ENCODE measurements at regions not wholly inside any gene's neighbourhood (a gene's known extent, or its start where the extent isn't known, plus 50 kb on each side); places are given as distances from the start of the nearest gene placed in this dataset.

- ChIA-PET CTCF (no interaction called here), POLR2A (no interaction called here)
- H3K9me3 Mint-ChIP-seq = peaks cover 90% of the 10 kb centered on the region
- H3K27me3 Mint-ChIP-seq = no peaks in the 10 kb centered on the region
- no peak overlapping the region for H3K27ac Mint-ChIP-seq
- ATAC-seq (no peak), DNase-seq (no peak)
- intact Hi-C loops (cut with micrococcal nuclease) = no loop called here
- TF ChIP-seq CTCF (IDR thresholded peaks at IDR 0.05) = no peak
- H3K4me1 Mint-ChIP-seq (ENCODE audit: low read depth) = no peaks in the 10 kb centered on the region
- H3K4me3 Mint-ChIP-seq = no peak overlapping the region
- H3K36me3 Mint-ChIP-seq (ENCODE audit: low read depth) = peaks cover 46% of the 10 kb centered on the region
Measured at GRCh38 chr19:27772059-27772458, 1440.9 kb downstream of the UQCRFS1 start.

GRCh38 chr19:27770095-27770494 is 1442.9 kb downstream of the UQCRFS1 start:
- no peak for TF ChIP-seq CTCF (IDR thresholded peaks at IDR 0.05)
- intact Hi-C loops (cut with micrococcal nuclease) = no loop called here
- Mint-ChIP-seq H3K4me1 (ENCODE audit: low read depth) (no peaks in the 10 kb centered on the region), H3K36me3 (ENCODE audit: low read depth) (peaks cover 31% of the 10 kb centered on the region), H3K4me3 (no peak overlapping the region), H3K9me3 (peaks cover 95% of the 10 kb centered on the region), H3K27ac (no peak overlapping the region), H3K27me3 (no peaks in the 10 kb centered on the region)
- no peak for ATAC-seq
- POLR2A ChIA-PET = no interaction called here
- DNase-seq = no peak
- CTCF ChIA-PET = no interaction called here

- Mint-ChIP-seq H3K4me1 (ENCODE audit: low read depth) (no peaks in the 10 kb centered on the region), H3K4me3 (no peak overlapping the region), H3K27me3 (no peaks in the 10 kb centered on the region), H3K36me3 (ENCODE audit: low read depth) (peaks cover 7% of the 10 kb centered on the region), H3K27ac (no peak overlapping the region), H3K9me3 (peaks cover 91% of the 10 kb centered on the region)
- TF ChIP-seq CTCF (IDR thresholded peaks at IDR 0.05) = no peak
- intact Hi-C loops (cut with micrococcal nuclease) = no loop called here
- ATAC-seq = no peak
- POLR2A ChIA-PET = no interaction called here
- CTCF ChIA-PET = no interaction called here
- no peak for DNase-seq
Measured at GRCh38 chr19:27767234-27767633, 1445.7 kb downstream of the UQCRFS1 start.

GRCh38 chr19:27765912-27766725 is 1446.8 kb downstream of the UQCRFS1 start:
- no peak for TF ChIP-seq CTCF (IDR thresholded peaks at IDR 0.05)
- intact Hi-C loops (cut with micrococcal nuclease) = no loop called here
- Mint-ChIP-seq H3K27ac (no peak overlapping the region), H3K9me3 (peaks cover 89% of the 10 kb centered on the region), H3K36me3 (ENCODE audit: low read depth) (peaks cover 6% of the 10 kb centered on the region), H3K27me3 (no peaks in the 10 kb centered on the region), H3K4me1 (ENCODE audit: low read depth) (no peaks in the 10 kb centered on the region), H3K4me3 (no peak overlapping the region)
- DNase-seq (no peak), ATAC-seq (no peak)
- CTCF ChIA-PET = no interaction called here
- POLR2A ChIA-PET = no interaction called here

- peaks cover 89% of the 10 kb centered on the region for H3K9me3 Mint-ChIP-seq
- TF ChIP-seq CTCF (IDR thresholded peaks at IDR 0.05) = no peak
- ATAC-seq (no peak), DNase-seq (no peak)
- intact Hi-C loops (cut with micrococcal nuclease) = no loop called here
- POLR2A ChIA-PET = no interaction called here
- CTCF ChIA-PET = no interaction called here
- no peaks in the 10 kb centered on the region for H3K4me1 Mint-ChIP-seq (ENCODE audit: low read depth)
- H3K27ac Mint-ChIP-seq = no peak overlapping the region
- H3K36me3 Mint-ChIP-seq (ENCODE audit: low read depth) = peaks cover 4% of the 10 kb centered on the region
- no peak overlapping the region for H3K4me3 Mint-ChIP-seq
- H3K27me3 Mint-ChIP-seq = no peaks in the 10 kb centered on the region
Measured at GRCh38 chr19:27765397-27765796, 1447.6 kb downstream of the UQCRFS1 start.

Data from activated CD8-positive, alpha-beta T cell treated with anti-CD3 and anti-CD28 coated beads for 36 hours (primary cell).